SK-N-SH treated with all-trans-retinoic acid at 6 μM for 48 hours (cell line): ENCODE measurements at regions not wholly inside any gene's neighbourhood (a gene's known extent, or its start where the extent isn't known, plus 50 kb on each side); places are given as distances from the start of the nearest gene placed in this dataset.

Experiments used
- BACH2 ChIP-seq: fragments of 250-450 bp; sonication (Bioruptor Pico); IDR thresholded peaks from 2 replicates; pipeline ENCODE4 v1.9.0; 2021; ENCODE audit warnings: mild to moderate bottlenecking, borderline replicate concordance
- ESRRG ChIP-seq: fragments of 250-450 bp; sonication (Bioruptor Pico); IDR thresholded peaks from 2 replicates; pipeline ENCODE4 v1.6.1; 2021; ENCODE audit warnings: mild to moderate bottlenecking
- PPARA ChIP-seq: fragments of 250-450 bp; sonication (Bioruptor Pico); IDR thresholded peaks from 2 replicates; pipeline ENCODE4 v1.5.0; 2020; ENCODE audit warnings: mild to moderate bottlenecking, borderline replicate concordance
- ZFP3 ChIP-seq: fragments of 250-450 bp; sonication (Bioruptor Pico); IDR thresholded peaks from 2 replicates; pipeline ENCODE4 v1.5.0; 2020; ENCODE audit warnings: mild to moderate bottlenecking, moderate library complexity
- ZNF565 ChIP-seq: fragments of 450-650 bp; formaldehyde crosslinking; conservative IDR thresholded peaks from 2 replicates; pipeline ENCODE4 v1.5.0; 2020; ENCODE audit warnings: low read depth, mild to moderate bottlenecking, moderate library complexity
- ZNF70 ChIP-seq: fragments of 450-650 bp; formaldehyde crosslinking; IDR thresholded peaks from 2 replicates; pipeline ENCODE4 v1.5.0; 2020; ENCODE audit warnings: mild to moderate bottlenecking, moderate library complexity

DNA sequence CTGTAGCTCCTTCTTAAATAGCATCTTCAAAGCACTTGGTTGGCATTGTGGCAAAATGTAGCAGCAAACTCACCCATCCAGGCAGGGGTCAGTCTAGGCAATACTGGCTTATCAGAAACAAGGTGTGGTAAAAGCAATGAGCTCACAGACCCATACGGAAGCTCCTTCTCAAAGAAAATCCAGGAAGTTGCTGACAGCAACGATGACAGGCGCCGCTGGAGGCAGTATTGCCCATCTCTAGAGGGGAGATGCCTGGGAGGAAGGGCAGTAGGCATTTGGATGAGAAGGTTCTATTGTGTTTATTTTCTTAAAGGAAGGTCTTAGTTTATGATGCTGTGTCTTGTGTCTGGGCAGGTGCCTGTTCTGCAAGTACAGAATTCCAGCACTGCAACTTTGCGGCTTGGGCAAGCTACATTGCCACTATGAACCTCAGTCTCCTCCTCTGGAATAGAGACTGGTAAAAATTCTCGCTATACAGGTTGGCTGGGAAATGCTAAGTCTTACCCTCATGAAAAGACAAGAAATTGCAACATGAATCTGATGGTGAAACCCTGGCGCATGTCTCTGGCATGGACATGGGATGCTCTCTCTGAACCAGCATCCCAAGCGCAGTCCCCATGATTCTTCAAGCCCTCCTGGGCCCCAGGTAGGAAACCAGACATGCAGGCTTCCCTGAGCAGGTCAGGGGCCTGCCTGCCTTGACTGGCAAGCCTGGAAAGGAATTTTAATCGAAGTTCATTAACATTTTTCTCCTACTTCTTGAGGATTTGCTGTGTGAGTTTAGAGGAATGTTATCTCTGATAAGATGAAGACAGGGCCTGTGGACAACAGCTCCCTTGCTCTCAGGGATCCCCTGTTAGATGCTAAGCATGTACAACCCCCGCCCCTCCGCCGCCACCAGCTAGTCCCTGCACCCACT is 156.0 kb downstream of the TFCP2L1 start:
- TF ChIP-seq PPARA (CRISPR knock-in tag) (no peak), ZFP3 (CRISPR knock-in tag) (no peak), ZNF70 (CRISPR knock-in tag) (no peak), ESRRG (CRISPR knock-in tag) (no peak), ZNF565 (CRISPR knock-in tag) (no peak), BACH2 (CRISPR knock-in tag) (no peak)
